NCI-H69 (cell line): ENCODE measurements at regions not wholly inside any gene's neighbourhood (a gene's known extent, or its start where the extent isn't known, plus 50 kb on each side); places are given as distances from the start of the nearest gene placed in this dataset.
"Not testable (repeated sequence)": the region's sequence is repeated elsewhere in the genome, so short reads cannot be mapped to it uniquely, and the experiment has no call there.

Experiments
- DNase-seq: peaks from one replicate; lab custom pipeline; 2025; lab: John Stamatoyannopoulos, UW

DNA sequence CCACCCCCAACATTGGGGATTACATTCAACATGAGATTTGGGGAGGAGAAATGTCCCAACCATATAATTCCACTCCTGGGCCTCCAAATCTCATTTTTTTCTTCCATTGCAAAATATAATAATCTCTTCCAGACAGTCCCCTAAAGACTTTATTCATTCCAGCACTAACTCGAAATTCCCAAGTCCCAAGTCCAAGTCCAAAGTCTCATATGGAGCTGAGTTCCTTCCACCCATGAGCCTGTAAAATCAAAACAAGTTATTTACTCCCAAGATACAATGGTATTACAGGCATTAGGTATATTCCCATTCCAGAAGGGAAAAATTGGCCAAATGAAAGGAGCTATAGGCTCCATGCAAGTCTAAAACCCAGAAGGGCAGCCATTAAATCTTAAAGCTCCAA is 56.7 kb downstream of the P2RY1 start:
- no peak for DNase-seq

DNA sequence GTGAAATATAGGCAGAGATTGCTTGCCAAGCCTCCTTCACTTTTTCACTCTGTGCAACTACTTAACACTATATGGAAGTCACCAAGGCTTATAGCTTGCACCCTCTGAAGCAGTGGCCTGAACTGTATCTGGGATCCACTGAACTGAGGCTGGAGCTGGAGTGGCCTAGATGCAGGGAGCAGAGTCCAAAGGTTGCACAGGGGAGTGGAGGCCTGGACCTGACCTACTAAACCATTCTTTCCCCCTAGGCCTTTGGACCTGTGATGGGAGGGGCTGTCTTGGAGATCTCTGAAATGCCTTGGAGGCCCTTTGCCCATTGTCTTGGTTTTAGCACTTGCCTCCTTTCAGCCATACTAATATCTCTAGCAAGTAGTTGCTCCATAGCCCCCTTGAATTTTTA is 57.5 kb downstream of the P2RY1 start:
- DNase-seq = no peak

DNA sequence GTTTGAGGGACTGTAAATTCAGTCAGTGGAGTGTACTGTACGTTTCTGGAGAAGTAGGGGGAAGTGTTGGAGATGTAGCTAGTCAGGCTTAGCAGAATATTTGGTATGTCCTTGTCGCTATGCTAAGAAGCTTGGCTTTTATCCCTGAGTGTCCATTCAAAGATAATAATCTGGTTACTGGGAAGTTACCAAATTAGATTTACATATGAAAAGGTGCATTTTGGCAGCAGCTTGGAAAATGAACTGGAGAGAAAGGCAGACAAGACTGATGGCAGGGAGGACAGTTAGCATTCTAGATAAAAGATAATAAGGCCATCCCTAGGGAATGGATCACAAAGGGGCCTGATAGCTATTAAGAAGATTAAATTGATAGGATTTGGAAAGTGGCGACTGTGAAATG is 58.7 kb downstream of the P2RY1 start:
- DNase-seq = no peak

DNA sequence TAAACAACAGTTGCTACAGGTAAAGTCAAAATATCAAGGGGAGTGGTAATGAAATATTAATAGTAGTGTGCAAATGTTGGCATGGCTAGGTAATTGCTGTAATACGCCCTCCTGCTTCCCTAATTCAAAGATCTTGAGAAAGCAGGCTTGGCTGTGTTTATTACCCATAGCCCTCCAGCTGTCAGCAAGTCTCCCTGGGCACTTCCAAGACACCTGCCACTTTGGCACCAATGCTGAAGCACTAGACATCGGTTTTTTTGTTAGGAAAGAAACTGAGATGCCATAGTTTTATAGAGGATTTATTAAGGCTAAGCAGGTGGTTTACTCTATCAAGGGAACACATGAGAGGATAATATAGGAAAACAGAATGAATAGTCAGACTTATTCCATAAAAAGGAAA is 64.4 kb downstream of the P2RY1 start:
- peak; percentile 8 for DNase-seq

- DNase-seq = no peak
Observed at GRCh38 chr3:152902141-152902669, 67.3 kb downstream of the P2RY1 start.

GRCh38 chr3:152905631-152906030 is 70.7 kb downstream of the P2RY1 start:
- DNase-seq = no peak

- DNase-seq = no peak
Observed at GRCh38 chr3:152909180-152909883, 74.4 kb downstream of the P2RY1 start.

DNA sequence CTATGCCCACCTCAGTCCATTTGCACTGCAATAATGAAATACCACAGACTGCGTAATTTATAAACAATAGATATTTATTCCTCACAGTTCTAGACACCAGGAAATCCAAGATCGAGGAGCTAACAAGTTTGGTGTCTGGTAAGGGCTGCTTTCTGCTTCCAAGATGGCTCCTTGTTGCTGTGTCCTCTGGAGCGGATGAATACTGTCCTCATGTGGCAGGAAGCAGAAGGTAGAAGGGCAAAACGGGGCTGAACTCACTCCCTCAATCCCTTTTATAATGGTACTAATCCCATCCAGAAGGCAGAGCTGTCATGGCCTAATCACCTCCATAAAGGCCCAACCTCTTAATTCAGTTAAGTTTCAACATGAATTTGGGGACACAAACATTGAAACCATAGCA is 75.3 kb downstream of the P2RY1 start:
- DNase-seq = peak; percentile 4

- no peak for DNase-seq
Observed at GRCh38 chr3:152910966-152911365, 76.0 kb downstream of the P2RY1 start.

GRCh38 chr3:152914743-152915142 is 79.8 kb downstream of the P2RY1 start:
- DNase-seq = not testable (repeated sequence)

- DNase-seq = no peak
Observed at GRCh38 chr3:152915695-152916094, 80.8 kb downstream of the P2RY1 start.

DNA sequence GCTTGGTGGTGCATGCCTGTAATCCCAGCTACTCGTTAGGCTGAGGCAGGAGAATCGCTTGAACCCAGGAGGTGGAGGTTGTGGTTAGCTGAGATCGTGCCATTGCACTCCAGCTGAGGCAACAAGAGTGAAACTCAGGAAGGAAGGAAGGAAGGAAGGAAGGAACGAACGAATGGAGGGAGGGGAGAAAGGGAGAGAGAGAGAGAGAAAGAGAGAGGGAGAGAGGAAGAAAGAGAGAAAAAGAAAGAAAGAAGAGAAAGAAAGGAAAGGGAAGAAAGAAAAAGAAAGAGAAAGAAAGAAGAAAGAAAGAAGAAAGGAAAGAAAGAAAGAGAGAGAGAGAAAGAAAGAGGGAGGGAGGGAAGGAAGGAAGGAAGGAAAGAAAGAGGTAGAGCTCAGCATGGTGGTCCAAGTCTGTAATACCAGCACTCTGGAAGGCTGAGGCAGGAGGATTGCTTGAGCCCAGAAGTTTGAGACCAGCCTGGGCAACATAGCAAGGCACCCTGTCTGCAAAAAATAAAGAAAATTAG is 81.9 kb downstream of the P2RY1 start:
- no peak for DNase-seq

DNA sequence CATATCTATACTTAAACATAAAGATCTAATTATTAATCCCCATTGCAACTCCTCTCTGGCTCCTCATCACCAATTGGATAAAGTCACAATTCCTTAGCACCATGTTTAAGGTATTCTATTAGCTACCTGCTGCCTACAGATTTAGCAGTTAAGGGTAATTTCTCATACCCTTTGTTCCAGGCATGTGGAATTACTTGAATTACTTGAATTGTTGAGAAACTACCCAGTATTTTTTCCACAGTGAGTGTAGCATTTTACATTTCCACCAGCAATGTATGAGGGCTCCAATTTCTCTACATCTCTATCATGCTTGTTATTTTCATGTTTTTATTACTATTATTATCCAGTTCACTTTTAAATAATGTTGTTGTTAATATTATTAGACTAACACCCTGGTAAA is 86.4 kb downstream of the P2RY1 start:
- DNase-seq = no peak

GRCh38 chr3:152922554-152922953 is 87.6 kb downstream of the P2RY1 start:
- DNase-seq = no peak

- DNase-seq = no peak
Observed at GRCh38 chr3:152927131-152927530, 92.2 kb downstream of the P2RY1 start.

- no peak for DNase-seq
Observed at GRCh38 chr3:152930516-152930915, 95.6 kb downstream of the P2RY1 start.

GRCh38 chr3:152937234-152937633 is 102.3 kb downstream of the P2RY1 start:
- no peak for DNase-seq

GRCh38 chr3:152938974-152939636 is 104.2 kb downstream of the P2RY1 start:
- DNase-seq = no peak

- peak; percentile 28 for DNase-seq
Observed at GRCh38 chr3:152941859-152942258, 106.9 kb downstream of the P2RY1 start.

GRCh38 chr3:152942366-152942765 is 107.4 kb downstream of the P2RY1 start:
- DNase-seq = peak; percentile 21

- no peak for DNase-seq
Observed at GRCh38 chr3:152943645-152944044, 108.7 kb downstream of the P2RY1 start.

DNA sequence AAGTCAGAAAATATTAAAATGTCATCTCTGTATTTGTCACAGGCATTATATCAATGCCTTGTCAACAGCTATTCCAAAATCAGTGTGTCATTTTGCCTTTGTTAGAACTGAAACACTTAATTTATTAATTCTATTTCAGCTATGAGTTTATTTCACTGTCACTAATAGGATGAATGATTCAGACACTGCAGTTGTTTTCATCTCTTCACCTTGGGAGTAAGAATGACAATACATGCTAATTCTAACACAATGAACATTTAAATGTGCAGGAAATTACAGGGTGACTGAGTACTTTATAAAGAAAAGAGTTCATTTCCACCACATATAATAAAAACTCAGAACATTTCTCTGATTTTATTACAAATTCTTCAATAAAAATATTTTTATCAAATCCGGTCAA is 109.7 kb downstream of the P2RY1 start:
- no peak for DNase-seq

DNA sequence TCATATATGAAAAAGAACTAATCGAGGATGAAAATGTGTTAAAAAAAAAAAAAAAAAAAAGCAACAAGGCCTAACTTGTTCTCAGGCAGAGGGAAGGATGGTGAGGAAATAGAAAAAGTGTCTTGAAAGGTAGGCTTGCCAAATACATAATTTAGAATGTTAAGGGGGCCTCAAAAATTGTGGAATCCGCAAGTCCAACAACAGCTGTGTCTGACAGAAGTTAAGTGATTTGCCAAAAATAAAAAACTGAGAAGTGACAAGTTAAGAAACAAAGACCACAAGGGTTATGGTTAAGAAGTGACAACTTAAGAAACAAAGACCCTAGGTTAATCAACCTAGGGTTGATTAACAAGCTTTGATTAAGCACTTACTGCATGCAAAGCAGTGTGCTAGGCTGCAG is 110.6 kb downstream of the P2RY1 start:
- no peak for DNase-seq
